ENCODE measurements at regions not wholly inside any gene's neighbourhood (a gene's known extent, or its start where the extent isn't known, plus 50 kb on each side); places are given as distances from the start of the nearest gene placed in this dataset.
A peak's percentile ranks its signal among the peaks of the same experiment; 100 is the strongest.

GRCh38 chr20:57805747-57806146 is 95.9 kb upstream of the PMEPA1 start:
- Histone ChIP-seq H3K4me1 (peaks cover 15% of the 10 kb centered on the region), H3K4me3 (no peak overlapping the region), H3K9me3 (no peaks in the 10 kb centered on the region), H3K27ac (peak overlapping the region in 1 of 2 experiments; percentile 59; a peak in 1 of 6 replicates), H3K4me2 (no peak overlapping the region)
- no peak for FAIRE-seq
- no peak for DNase-seq (ENCODE audit: low read depth in 1 of 2, low spot score in 1 of 2)
- TF ChIP-seq ZC3H11A (IDR thresholded peaks at IDR 0.05) (no peak), ESRRA (IDR thresholded peaks at IDR 0.05; ENCODE audit: borderline replicate concordance, low read length) (no peak), CHD2 (IDR thresholded peaks at IDR 0.05; ENCODE audit: low read length, partially characterized antibody) (no peak), KDM5A (IDR thresholded peaks at IDR 0.05) (no peak), JUN (IDR thresholded peaks at IDR 0.05) (no peak), CBX2 (IDR thresholded peaks at IDR 0.05; ENCODE audit: borderline replicate concordance, low read depth) (no peak), POLR2AphosphoS2 (conservative IDR thresholded peaks at IDR 0.05; ENCODE audit: low read length) (no peak), FOSL2 (IDR thresholded peaks at IDR 0.05) (no peak), FOSL2 (CRISPR knock-in tag; IDR thresholded peaks at IDR 0.05) (no peak), POLR2A (IDR thresholded peaks at IDR 0.05; ENCODE audit: low read length) (no peak), TFCP2L1 (CRISPR knock-in tag; IDR thresholded peaks at IDR 0.05) (no peak), SMC3 (IDR thresholded peaks at IDR 0.05) (no peak)
- no peak for ATAC-seq
- POLR2A ChIA-PET = no interaction called here
- 81% methylated on average over 5 of the region's 5 CpGs for WGBS (ENCODE audit: missing lambda C conversion rate)
- CTCF ChIA-PET = no interaction called here

- DNase-seq (ENCODE audit: low read depth in 1 of 2, low spot score in 1 of 2) (no peak), ATAC-seq (no peak), FAIRE-seq (no peak)
- Histone ChIP-seq H3K4me1 (peaks cover 4% of the 10 kb centered on the region; the same call in 1 of the 3 replicates), H3K4me2 (no peak overlapping the region), H3K27ac (peak overlapping the region in 1 of 2 experiments; percentile 59; a peak in 1 of 6 replicates), H3K9me3 (no peaks in the 10 kb centered on the region), H3K4me3 (no peak overlapping the region)
- ChIA-PET CTCF (interaction anchor here (0.6 kb wide), 1 partner anchor 149 kb away, joined by 3 read pairs; no protein-coding TSS in a partner anchor), POLR2A (no interaction called here)
- WGBS (ENCODE audit: missing lambda C conversion rate) = 77% methylated on average over 13 of the region's 14 CpGs
- TF ChIP-seq EHF (CRISPR knock-in tag; IDR thresholded peaks at IDR 0.05) = no peak
- TF ChIP-seq MAX (IDR thresholded peaks at IDR 0.05) = no peak
- no peak for TF ChIP-seq MAFK (IDR thresholded peaks at IDR 0.05; ENCODE audit: partially characterized antibody)
- no peak for TF ChIP-seq REST (IDR thresholded peaks at IDR 0.05)
- no peak for TF ChIP-seq ATOH8 (CRISPR knock-in tag; IDR thresholded peaks at IDR 0.05; ENCODE audit: low read depth)
- no peak for TF ChIP-seq FOSL2 (IDR thresholded peaks at IDR 0.05)
- TF ChIP-seq FOSL2 (CRISPR knock-in tag; IDR thresholded peaks at IDR 0.05) = no peak
- TF ChIP-seq PBX3 (IDR thresholded peaks at IDR 0.05) = no peak
- TF ChIP-seq MAZ (IDR thresholded peaks at IDR 0.05; ENCODE audit: borderline replicate concordance, low read depth, low read length) = no peak
- TF ChIP-seq HOXB5 (CRISPR knock-in tag; IDR thresholded peaks at IDR 0.05) = no peak
- no peak for TF ChIP-seq CTCF (IDR thresholded peaks at IDR 0.05)
- no peak for TF ChIP-seq ZSCAN20 (CRISPR knock-in tag; IDR thresholded peaks at IDR 0.05)
- TF ChIP-seq RFX5 (IDR thresholded peaks at IDR 0.05) = no peak
- TF ChIP-seq HEYL (CRISPR knock-in tag; IDR thresholded peaks at IDR 0.05) = no peak
- no peak for TF ChIP-seq ZFP36 (IDR thresholded peaks at IDR 0.05; ENCODE audit: borderline replicate concordance, partially characterized antibody)
- TF ChIP-seq CHD4 (IDR thresholded peaks at IDR 0.05; ENCODE audit: borderline replicate concordance) = no peak
These were observed 94.8 kb upstream of the PMEPA1 start for GRCh38 chr20:57804470-57805250.

Measured in A549 (cell line).